Right atrium auricular region (tissue), 2 donors: ENCODE measurements at regions not wholly inside any gene's neighbourhood (a gene's known extent, or its start where the extent isn't known, plus 50 kb on each side); places are given as distances from the start of the nearest gene placed in this dataset.

Experiments
- DNase-seq: peaks from one replicate; pipeline ENCODE4 v3.0.0-alpha.2; 2019; ENCODE audit warnings: low spot score
- H3K27ac ChIP-seq, 2 donors: fragments of 200-600 bp; sonication (generic); 1 replicate in 1 of 2; 2 replicates in 1 of 2; pipeline ENCODE4 v1.5.1; 2016 to 2019
- H3K27me3 ChIP-seq, 2 donors: fragments of 200-600 bp; sonication (generic); one replicate each; pipeline versions ENCODE4 v1.5.1 to v1.6.0; 2017 to 2019
- H3K36me3 ChIP-seq: fragments of 200-600 bp; sonication (generic); one replicate; pipeline ENCODE4 v1.5.1; 2016
- H3K4me1 ChIP-seq, 2 donors: fragments of 200-600 bp; sonication (generic); one replicate each; pipeline versions ENCODE4 v1.5.1 to v1.6.0; 2017 to 2019
- H3K4me3 ChIP-seq, 2 donors: fragments of 200-600 bp; sonication (generic); 1 replicate in 1 of 2; 2 replicates in 1 of 2; pipeline ENCODE4 v1.5.1; 2017 to 2019; ENCODE audit warnings: mild to moderate bottlenecking in 1 of 2, moderate library complexity in 1 of 2
- H3K9me3 ChIP-seq, 2 donors: fragments of 200-600 bp; sonication (generic); one replicate each; pipeline ENCODE4 v1.5.1; 2019
- TF ChIP-seq, protein P1 (sequence below), 2 donors: fragments of 200-600 bp; sonication (generic); IDR thresholded peaks; one replicate each; pipeline ENCODE4 v1.5.1; 2019; ENCODE audit warnings: antibody characterized with exemption in 2 of 2

DNA sequence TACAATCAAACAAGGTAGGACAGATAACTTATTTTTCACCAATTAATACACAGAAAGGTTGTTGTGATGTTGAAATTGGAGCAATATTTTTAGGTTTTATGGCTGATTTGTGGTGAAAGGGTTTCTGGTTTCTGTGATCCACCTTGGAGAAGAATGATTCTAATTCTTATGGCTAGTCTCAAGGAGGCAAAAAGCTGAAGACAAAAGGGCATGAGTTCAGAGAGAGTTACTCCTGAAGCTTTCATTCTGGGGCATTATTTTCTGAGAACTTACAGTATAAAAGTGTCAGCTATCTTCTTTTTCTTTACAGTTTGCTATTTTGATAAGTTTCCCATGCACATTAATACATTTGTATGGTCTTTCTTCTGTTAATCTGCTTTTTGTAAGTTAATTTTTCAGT lies 372.4 kb upstream of the CCDC179 start:
- Histone ChIP-seq H3K4me1 (no peaks in the 10 kb centered on the region), H3K4me3 (no peak overlapping the region), H3K36me3 (no peaks in the 10 kb centered on the region), H3K27me3 (no peaks in the 10 kb centered on the region), H3K27ac (no peak overlapping the region), H3K9me3 (no peaks in the 10 kb centered on the region)
- no peak for DNase-seq
- TF ChIP-seq, protein P1, sequence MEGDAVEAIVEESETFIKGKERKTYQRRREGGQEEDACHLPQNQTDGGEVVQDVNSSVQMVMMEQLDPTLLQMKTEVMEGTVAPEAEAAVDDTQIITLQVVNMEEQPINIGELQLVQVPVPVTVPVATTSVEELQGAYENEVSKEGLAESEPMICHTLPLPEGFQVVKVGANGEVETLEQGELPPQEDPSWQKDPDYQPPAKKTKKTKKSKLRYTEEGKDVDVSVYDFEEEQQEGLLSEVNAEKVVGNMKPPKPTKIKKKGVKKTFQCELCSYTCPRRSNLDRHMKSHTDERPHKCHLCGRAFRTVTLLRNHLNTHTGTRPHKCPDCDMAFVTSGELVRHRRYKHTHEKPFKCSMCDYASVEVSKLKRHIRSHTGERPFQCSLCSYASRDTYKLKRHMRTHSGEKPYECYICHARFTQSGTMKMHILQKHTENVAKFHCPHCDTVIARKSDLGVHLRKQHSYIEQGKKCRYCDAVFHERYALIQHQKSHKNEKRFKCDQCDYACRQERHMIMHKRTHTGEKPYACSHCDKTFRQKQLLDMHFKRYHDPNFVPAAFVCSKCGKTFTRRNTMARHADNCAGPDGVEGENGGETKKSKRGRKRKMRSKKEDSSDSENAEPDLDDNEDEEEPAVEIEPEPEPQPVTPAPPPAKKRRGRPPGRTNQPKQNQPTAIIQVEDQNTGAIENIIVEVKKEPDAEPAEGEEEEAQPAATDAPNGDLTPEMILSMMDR (IDR thresholded peaks at IDR 0.05) = no peak

- no peaks in the 10 kb centered on the region for H3K9me3 ChIP-seq
- no peaks in the 10 kb centered on the region for H3K36me3 ChIP-seq
- no peaks in the 10 kb centered on the region for H3K27me3 ChIP-seq
- H3K4me1 ChIP-seq = no peaks in the 10 kb centered on the region
- H3K27ac ChIP-seq = no peak overlapping the region
- no peak overlapping the region for H3K4me3 ChIP-seq
- no peak for DNase-seq
- TF ChIP-seq, protein P1 (IDR thresholded peaks at IDR 0.05) = no peak
Measured at GRCh38 chr11:23233075-23233474, 372.8 kb upstream of the CCDC179 start.

- H3K27me3 ChIP-seq = no peaks in the 10 kb centered on the region
- H3K4me1 ChIP-seq = no peaks in the 10 kb centered on the region
- TF ChIP-seq, protein P1 (IDR thresholded peaks at IDR 0.05) = no peak
- no peaks in the 10 kb centered on the region for H3K36me3 ChIP-seq
- no peak overlapping the region for H3K27ac ChIP-seq
- no peaks in the 10 kb centered on the region for H3K9me3 ChIP-seq
- no peak for DNase-seq
- H3K4me3 ChIP-seq = no peak overlapping the region
Measured at GRCh38 chr11:23236826-23237555, 376.7 kb upstream of the CCDC179 start.

GRCh38 chr11:23252426-23252825 lies 392.2 kb upstream of the CCDC179 start:
- no peaks in the 10 kb centered on the region for H3K4me1 ChIP-seq
- TF ChIP-seq, protein P1 (IDR thresholded peaks at IDR 0.05) = no peak

DNA sequence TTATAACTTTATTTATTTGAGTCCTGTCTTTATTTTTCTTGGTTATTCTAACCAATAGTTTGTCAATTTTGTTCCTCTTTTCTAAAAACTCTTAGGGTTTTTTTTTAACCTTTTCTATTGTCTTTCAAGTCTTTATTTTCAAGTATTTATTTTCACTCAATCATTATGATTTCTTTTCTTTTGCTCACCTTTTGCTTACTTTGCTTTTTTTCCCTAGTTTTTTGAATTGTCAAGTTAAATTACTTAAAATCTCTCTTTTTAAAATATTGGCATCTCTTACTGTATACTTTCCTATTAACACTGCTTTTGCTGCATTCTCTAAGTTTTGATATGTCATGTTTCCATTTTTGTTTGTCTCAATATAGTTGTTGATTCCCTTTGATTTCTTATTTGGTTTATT lies 396.8 kb upstream of the CCDC179 start:
- Histone ChIP-seq H3K27ac (no peak overlapping the region), H3K4me3 (no peak overlapping the region), H3K36me3 (no peaks in the 10 kb centered on the region), H3K27me3 (no peaks in the 10 kb centered on the region), H3K4me1 (no peaks in the 10 kb centered on the region), H3K9me3 (no peaks in the 10 kb centered on the region)
- TF ChIP-seq, protein P1 (IDR thresholded peaks at IDR 0.05) = no peak
- DNase-seq = no peak

More at GRCh38 chr11:23252426-23252825, 392.2 kb upstream of the CCDC179 start:
- H3K36me3 ChIP-seq = no peaks in the 10 kb centered on the region
- no peak overlapping the region for H3K4me3 ChIP-seq
- H3K27me3 ChIP-seq = no peaks in the 10 kb centered on the region
- H3K27ac ChIP-seq = no peak overlapping the region
- no peaks in the 10 kb centered on the region for H3K9me3 ChIP-seq
- DNase-seq = no peak

GRCh38 chr11:23257556-23257955 lies 397.3 kb upstream of the CCDC179 start:
- no peak for DNase-seq
- no peak overlapping the region for H3K27ac ChIP-seq
- no peaks in the 10 kb centered on the region for H3K9me3 ChIP-seq

More at GRCh38 chr11:23257556-23257955, 397.3 kb upstream of the CCDC179 start:
- TF ChIP-seq, protein P1 (IDR thresholded peaks at IDR 0.05) = no peak
- H3K4me1 ChIP-seq = no peaks in the 10 kb centered on the region
- H3K4me3 ChIP-seq = no peak overlapping the region
- H3K27me3 ChIP-seq = no peaks in the 10 kb centered on the region
- no peaks in the 10 kb centered on the region for H3K36me3 ChIP-seq
